Uterus (tissue), 3 donors: ENCODE measurements at regions not wholly inside any gene's neighbourhood (a gene's known extent, or its start where the extent isn't known, plus 50 kb on each side); places are given as distances from the start of the nearest gene placed in this dataset.
"Not testable (repeated sequence)": the region's sequence is repeated elsewhere in the genome, so short reads cannot be mapped to it uniquely, and the experiment has no call there.

Experiments used
- DNase-seq, 2 donors: peaks; one replicate each; pipeline ENCODE4 v3.0.0-alpha.2; 2019 to 2020
- H3K27ac ChIP-seq, 2 donors: fragments of 200-600 bp; sonication (generic); 1 replicate in 1 of 2; 2 replicates in 1 of 2; pipeline ENCODE4 v1.5.1; 2016 to 2018
- H3K27me3 ChIP-seq, 2 donors: fragments of 200-600 bp; sonication (generic); one replicate each; pipeline ENCODE4 v1.5.1; 2018 to 2019; ENCODE audit warnings: control low read depth in 1 of 2
- H3K36me3 ChIP-seq, 2 donors: fragments of 200-600 bp; sonication (generic); one replicate each; pipeline ENCODE4 v1.5.1; 2019; ENCODE audit warnings: control low read depth in 1 of 2
- H3K4me1 ChIP-seq, 2 donors: fragments of 200-600 bp; sonication (generic); one replicate each; pipeline ENCODE4 v1.5.1; 2018 to 2019; ENCODE audit warnings: control low read depth in 1 of 2
- H3K4me3 ChIP-seq, 2 donors: fragments of 200-600 bp; sonication (generic); 1 replicate in 1 of 2; 2 replicates in 1 of 2; pipeline ENCODE4 v1.5.1; 2018 to 2019; ENCODE audit warnings: mild to moderate bottlenecking in 1 of 2
- H3K9me3 ChIP-seq, 2 donors: fragments of 200-600 bp; sonication (generic); one replicate each; pipeline ENCODE4 v1.5.1; 2019; ENCODE audit warnings: control low read depth in 1 of 2
- POLR2A ChIP-seq, 2 donors: fragments of 450-650 bp; IDR thresholded peaks; one replicate each; pipeline ENCODE4 v1.6.1; 2016; ENCODE audit warnings: antibody characterized with exemption in 2 of 2, mild to moderate bottlenecking in 1 of 2, moderate library complexity in 1 of 2
- intact Hi-C: fragments of 100-400 bp; cut with DNase I; formaldehyde crosslinking; loops from one replicate; pipeline ENCODE4 v1.15.1; 2023; ENCODE audit warnings: low total_unique reads
- TF ChIP-seq, protein P1 (sequence below), 4 experiments: fragments of 200-600 bp in 2 of 4; fragments of 450-650 bp in 2 of 4; sonication (generic) in 2 of 4; IDR thresholded peaks; one replicate each; pipeline ENCODE4 v1.5.1; 2016 to 2019; ENCODE audit warnings: antibody characterized with exemption in 4 of 4, mild to moderate bottlenecking in 2 of 4, moderate library complexity in 1 of 4
- donor health status: DM: yes; HTN: yes; CAD: no.

DNA sequence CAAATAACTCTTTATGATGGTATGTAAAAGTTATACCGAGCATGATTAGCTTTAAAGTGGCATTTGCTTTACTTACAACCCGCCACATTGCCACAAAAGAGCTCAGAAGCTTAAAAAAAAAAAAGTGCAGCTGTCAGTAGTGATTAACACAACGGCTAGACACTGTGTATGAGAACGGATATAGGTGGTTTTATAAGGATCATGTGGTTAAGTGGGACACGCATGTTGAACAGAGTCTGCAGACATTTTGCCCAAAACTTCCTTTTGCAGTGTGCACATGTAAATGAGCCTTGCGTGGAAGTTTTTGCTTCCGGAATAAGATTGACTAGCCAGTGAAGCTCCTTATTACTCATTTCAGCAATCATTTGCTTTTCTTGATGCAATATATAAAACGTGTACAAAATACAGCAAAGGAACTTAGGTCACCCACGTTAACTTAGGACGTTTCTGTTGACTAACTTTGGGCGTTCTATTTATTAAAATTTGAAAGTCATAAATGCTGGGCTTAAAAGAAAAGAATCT is 58.7 kb upstream of the RGS1 start:
- H3K4me1 ChIP-seq = no peaks in the 10 kb centered on the region

DNA sequence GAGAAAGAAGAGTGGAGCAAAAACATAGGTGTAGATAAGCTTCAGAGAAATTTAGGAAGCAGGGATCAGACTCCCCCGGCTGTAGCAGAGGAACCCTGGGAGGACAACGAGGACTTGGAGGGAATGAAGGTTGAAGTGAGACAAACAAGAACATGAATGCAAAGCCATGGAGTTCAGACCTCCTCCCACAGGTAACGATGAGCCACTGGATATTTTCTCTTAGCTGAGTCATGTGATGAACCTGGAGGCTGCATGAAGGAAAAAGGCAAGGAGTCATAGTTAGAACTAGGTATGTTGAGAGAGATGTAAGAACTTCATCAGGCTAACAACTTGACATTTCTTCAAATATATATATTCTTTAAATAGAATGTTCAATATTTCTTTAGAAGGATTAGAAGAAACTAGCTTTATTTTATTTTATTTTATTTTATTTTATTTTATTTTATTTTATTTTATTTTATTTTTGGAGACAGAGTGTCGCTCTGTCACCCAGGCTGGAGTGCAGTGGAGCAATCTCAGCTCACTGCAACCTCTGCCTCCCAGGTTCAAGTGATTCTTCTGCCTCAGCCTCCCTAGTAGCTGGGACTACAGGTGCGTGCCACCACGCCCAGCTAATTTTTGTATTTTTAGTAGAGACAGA is 57.7 kb upstream of the RGS1 start:
- H3K27me3 ChIP-seq, intact Hi-C loops, DNase-seq, H3K27ac ChIP-seq, H3K9me3 ChIP-seq, H3K36me3 ChIP-seq, H3K4me1 ChIP-seq, H3K4me3 ChIP-seq: not testable (repeated sequence)

More for the DNA sequence above, 58.7 kb upstream of the RGS1 start:
- no peak overlapping the region for H3K4me3 ChIP-seq
- intact Hi-C loops = no loop called here
- H3K36me3 ChIP-seq = no peaks in the 10 kb centered on the region
- TF ChIP-seq, protein P1, sequence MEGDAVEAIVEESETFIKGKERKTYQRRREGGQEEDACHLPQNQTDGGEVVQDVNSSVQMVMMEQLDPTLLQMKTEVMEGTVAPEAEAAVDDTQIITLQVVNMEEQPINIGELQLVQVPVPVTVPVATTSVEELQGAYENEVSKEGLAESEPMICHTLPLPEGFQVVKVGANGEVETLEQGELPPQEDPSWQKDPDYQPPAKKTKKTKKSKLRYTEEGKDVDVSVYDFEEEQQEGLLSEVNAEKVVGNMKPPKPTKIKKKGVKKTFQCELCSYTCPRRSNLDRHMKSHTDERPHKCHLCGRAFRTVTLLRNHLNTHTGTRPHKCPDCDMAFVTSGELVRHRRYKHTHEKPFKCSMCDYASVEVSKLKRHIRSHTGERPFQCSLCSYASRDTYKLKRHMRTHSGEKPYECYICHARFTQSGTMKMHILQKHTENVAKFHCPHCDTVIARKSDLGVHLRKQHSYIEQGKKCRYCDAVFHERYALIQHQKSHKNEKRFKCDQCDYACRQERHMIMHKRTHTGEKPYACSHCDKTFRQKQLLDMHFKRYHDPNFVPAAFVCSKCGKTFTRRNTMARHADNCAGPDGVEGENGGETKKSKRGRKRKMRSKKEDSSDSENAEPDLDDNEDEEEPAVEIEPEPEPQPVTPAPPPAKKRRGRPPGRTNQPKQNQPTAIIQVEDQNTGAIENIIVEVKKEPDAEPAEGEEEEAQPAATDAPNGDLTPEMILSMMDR (IDR thresholded peaks at IDR 0.05) = no peak
- TF ChIP-seq POLR2A (IDR thresholded peaks at IDR 0.05) = no peak
- no peak for DNase-seq
- H3K27ac ChIP-seq = no peak overlapping the region
- H3K9me3 ChIP-seq = no peaks in the 10 kb centered on the region
- H3K27me3 ChIP-seq = no peaks in the 10 kb centered on the region

DNA sequence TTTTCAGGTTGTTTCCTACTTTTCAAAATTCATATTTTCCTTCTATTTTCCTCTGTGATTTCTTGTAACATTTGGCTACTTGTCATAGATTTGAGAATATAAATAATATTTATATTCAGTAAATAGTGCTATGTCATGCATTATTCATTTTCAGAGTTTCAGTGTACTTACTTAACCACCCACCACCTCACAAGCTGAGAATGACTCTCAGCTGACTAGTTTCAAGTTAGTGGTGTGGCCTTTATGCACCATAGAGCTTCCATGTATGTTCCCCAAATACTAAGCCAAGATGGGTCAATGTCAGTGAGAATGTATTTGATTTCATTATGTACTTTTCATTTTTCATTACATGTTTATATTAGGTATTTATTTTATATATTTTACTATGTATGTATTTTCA is 56.9 kb upstream of the RGS1 start:
- H3K9me3 ChIP-seq = no peaks in the 10 kb centered on the region
- DNase-seq = no peak
- intact Hi-C loops = no loop called here
- no peak overlapping the region for H3K4me3 ChIP-seq
- no peak overlapping the region for H3K27ac ChIP-seq
- no peaks in the 10 kb centered on the region for H3K27me3 ChIP-seq
- no peaks in the 10 kb centered on the region for H3K4me1 ChIP-seq
- H3K36me3 ChIP-seq = no peaks in the 10 kb centered on the region
- TF ChIP-seq POLR2A (IDR thresholded peaks at IDR 0.05) = no peak
- TF ChIP-seq, protein P1 (IDR thresholded peaks at IDR 0.05) = no peak

DNA sequence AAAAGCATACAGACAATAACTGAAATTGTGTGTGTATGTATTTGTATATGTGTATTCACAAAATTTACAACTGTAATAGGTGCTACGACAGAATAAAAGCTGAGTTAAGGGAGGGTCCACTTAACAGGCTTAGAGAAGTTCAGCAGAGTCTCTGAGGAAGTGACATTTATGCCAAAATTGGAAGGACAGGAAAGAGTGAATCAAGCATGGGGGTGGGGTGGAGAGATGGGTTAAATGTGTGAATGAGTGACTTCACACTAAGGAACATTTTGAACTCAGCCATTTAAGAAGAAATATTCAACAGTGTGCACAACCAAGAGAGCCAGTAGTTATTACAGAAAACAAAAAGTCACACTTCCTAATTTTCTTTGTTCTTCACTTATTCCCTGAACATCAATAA is 53.8 kb upstream of the RGS1 start:
- H3K36me3 ChIP-seq = no peaks in the 10 kb centered on the region
- DNase-seq = no peak
- no peaks in the 10 kb centered on the region for H3K27me3 ChIP-seq
- intact Hi-C loops = no loop called here
- H3K4me1 ChIP-seq = no peaks in the 10 kb centered on the region
- TF ChIP-seq, protein P1 (IDR thresholded peaks at IDR 0.05) = no peak
- no peak for TF ChIP-seq POLR2A (IDR thresholded peaks at IDR 0.05)
- no peak overlapping the region for H3K27ac ChIP-seq
- H3K9me3 ChIP-seq = no peaks in the 10 kb centered on the region
- H3K4me3 ChIP-seq = no peak overlapping the region

DNA sequence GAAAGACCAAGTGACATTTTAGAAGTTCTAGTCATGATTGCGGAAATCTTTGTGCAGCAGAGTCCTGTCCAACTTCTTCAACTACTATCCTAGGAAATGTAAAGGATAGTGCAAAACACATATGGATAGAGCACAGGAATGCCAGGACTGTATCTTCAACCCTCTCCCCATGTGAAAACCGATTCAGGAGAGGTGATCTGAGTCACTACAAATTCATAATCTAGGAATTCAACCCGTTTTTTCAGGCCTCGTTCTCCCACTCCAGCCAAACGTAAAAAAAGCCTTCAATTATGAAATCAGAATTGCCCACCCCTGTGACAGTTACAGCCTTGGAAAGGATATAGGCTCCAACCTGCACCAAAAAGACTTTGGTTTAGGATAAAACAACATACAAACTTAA is 52.9 kb upstream of the RGS1 start:
- Histone ChIP-seq H3K9me3 (no peaks in the 10 kb centered on the region), H3K4me3 (no peak overlapping the region), H3K27me3 (no peaks in the 10 kb centered on the region), H3K36me3 (no peaks in the 10 kb centered on the region), H3K4me1 (no peaks in the 10 kb centered on the region), H3K27ac (no peak overlapping the region)
- DNase-seq = no peak
- intact Hi-C loops = no loop called here
- TF ChIP-seq, protein P1 (IDR thresholded peaks at IDR 0.05) = no peak
- TF ChIP-seq POLR2A (IDR thresholded peaks at IDR 0.05) = no peak

DNA sequence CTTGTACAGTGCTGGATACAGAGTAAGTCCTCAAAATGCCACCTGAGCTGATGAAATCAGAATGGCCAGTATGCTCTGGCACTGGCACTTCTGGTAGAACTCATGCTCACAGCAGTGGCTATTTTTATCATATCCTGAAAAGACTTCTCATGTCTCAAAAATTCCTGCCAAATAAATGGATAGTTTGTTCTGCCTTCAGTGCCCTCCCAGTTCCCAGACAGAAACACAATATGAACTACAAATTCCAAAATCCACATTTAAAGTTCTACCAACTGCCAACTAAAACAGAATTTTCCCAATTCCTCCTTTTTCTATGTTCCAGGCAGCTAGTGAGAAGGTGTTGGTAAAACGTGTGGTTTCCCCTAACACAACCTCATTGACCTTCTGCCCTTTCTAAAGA is 51.4 kb upstream of the RGS1 start:
- Histone ChIP-seq H3K27ac (no peak overlapping the region), H3K4me3 (no peak overlapping the region), H3K27me3 (no peaks in the 10 kb centered on the region), H3K36me3 (no peaks in the 10 kb centered on the region), H3K9me3 (no peaks in the 10 kb centered on the region), H3K4me1 (no peaks in the 10 kb centered on the region)
- intact Hi-C loops = no loop called here
- no peak for DNase-seq
- TF ChIP-seq, protein P1 (IDR thresholded peaks at IDR 0.05) = no peak
- no peak for TF ChIP-seq POLR2A (IDR thresholded peaks at IDR 0.05)
